ENCODE measurements at regions not wholly inside any gene's neighbourhood (a gene's known extent, or its start where the extent isn't known, plus 50 kb on each side); places are given as distances from the start of the nearest gene placed in this dataset.

DNA sequence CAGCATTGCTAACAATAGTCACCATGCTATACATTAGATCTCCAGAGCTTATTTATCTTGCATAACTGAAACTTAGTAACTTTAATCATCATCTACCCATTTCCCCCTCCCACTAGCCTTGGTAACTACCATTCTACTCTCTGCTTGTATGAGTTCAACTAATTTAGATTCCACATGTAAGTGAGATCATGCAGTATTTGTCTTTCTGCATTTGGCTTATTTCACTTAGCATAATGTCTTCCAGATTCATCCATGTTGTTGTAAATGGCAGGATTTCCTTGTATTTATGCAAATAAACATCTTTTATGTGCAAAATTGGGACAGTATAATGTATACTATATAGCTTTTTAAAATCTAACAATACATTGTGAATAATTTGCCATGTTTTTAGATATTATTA, 66.0 kb upstream of the ZBED5 start (continued):
- TF ChIP-seq, protein P1, sequence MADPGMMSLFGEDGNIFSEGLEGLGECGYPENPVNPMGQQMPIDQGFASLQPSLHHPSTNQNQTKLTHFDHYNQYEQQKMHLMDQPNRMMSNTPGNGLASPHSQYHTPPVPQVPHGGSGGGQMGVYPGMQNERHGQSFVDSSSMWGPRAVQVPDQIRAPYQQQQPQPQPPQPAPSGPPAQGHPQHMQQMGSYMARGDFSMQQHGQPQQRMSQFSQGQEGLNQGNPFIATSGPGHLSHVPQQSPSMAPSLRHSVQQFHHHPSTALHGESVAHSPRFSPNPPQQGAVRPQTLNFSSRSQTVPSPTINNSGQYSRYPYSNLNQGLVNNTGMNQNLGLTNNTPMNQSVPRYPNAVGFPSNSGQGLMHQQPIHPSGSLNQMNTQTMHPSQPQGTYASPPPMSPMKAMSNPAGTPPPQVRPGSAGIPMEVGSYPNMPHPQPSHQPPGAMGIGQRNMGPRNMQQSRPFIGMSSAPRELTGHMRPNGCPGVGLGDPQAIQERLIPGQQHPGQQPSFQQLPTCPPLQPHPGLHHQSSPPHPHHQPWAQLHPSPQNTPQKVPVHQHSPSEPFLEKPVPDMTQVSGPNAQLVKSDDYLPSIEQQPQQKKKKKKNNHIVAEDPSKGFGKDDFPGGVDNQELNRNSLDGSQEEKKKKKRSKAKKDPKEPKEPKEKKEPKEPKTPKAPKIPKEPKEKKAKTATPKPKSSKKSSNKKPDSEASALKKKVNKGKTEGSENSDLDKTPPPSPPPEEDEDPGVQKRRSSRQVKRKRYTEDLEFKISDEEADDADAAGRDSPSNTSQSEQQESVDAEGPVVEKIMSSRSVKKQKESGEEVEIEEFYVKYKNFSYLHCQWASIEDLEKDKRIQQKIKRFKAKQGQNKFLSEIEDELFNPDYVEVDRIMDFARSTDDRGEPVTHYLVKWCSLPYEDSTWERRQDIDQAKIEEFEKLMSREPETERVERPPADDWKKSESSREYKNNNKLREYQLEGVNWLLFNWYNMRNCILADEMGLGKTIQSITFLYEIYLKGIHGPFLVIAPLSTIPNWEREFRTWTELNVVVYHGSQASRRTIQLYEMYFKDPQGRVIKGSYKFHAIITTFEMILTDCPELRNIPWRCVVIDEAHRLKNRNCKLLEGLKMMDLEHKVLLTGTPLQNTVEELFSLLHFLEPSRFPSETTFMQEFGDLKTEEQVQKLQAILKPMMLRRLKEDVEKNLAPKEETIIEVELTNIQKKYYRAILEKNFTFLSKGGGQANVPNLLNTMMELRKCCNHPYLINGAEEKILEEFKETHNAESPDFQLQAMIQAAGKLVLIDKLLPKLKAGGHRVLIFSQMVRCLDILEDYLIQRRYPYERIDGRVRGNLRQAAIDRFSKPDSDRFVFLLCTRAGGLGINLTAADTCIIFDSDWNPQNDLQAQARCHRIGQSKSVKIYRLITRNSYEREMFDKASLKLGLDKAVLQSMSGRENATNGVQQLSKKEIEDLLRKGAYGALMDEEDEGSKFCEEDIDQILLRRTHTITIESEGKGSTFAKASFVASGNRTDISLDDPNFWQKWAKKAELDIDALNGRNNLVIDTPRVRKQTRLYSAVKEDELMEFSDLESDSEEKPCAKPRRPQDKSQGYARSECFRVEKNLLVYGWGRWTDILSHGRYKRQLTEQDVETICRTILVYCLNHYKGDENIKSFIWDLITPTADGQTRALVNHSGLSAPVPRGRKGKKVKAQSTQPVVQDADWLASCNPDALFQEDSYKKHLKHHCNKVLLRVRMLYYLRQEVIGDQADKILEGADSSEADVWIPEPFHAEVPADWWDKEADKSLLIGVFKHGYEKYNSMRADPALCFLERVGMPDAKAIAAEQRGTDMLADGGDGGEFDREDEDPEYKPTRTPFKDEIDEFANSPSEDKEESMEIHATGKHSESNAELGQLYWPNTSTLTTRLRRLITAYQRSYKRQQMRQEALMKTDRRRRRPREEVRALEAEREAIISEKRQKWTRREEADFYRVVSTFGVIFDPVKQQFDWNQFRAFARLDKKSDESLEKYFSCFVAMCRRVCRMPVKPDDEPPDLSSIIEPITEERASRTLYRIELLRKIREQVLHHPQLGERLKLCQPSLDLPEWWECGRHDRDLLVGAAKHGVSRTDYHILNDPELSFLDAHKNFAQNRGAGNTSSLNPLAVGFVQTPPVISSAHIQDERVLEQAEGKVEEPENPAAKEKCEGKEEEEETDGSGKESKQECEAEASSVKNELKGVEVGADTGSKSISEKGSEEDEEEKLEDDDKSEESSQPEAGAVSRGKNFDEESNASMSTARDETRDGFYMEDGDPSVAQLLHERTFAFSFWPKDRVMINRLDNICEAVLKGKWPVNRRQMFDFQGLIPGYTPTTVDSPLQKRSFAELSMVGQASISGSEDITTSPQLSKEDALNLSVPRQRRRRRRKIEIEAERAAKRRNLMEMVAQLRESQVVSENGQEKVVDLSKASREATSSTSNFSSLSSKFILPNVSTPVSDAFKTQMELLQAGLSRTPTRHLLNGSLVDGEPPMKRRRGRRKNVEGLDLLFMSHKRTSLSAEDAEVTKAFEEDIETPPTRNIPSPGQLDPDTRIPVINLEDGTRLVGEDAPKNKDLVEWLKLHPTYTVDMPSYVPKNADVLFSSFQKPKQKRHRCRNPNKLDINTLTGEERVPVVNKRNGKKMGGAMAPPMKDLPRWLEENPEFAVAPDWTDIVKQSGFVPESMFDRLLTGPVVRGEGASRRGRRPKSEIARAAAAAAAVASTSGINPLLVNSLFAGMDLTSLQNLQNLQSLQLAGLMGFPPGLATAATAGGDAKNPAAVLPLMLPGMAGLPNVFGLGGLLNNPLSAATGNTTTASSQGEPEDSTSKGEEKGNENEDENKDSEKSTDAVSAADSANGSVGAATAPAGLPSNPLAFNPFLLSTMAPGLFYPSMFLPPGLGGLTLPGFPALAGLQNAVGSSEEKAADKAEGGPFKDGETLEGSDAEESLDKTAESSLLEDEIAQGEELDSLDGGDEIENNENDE (IDR thresholded peaks at IDR 0.05; ENCODE audit: insufficient replicate concordance, low read length): no peak
- TF ChIP-seq TAF1 (IDR thresholded peaks at IDR 0.05; ENCODE audit: low read depth, low read length) (no peak), CTBP2 (IDR thresholded peaks at IDR 0.05; ENCODE audit: borderline replicate concordance, insufficient read depth, insufficient read length, low read length) (no peak), JUN (IDR thresholded peaks at IDR 0.05; ENCODE audit: low read depth, low read length) (no peak), EGR1 (IDR thresholded peaks at IDR 0.05; ENCODE audit: borderline replicate concordance, low read depth, low read length) (no peak), E2F6 (IDR thresholded peaks at IDR 0.05) (no peak), BRCA1 (IDR thresholded peaks at IDR 0.05; ENCODE audit: low read depth, low read length) (no peak), POLR2A (IDR thresholded peaks at IDR 0.05; ENCODE audit: control extremely low read depth in 1 of 2, low read depth in 2 of 2, low read length in 2 of 2) (no peak), CHD2 (IDR thresholded peaks at IDR 0.05; ENCODE audit: low read length) (no peak), BCL11A (IDR thresholded peaks at IDR 0.05; ENCODE audit: low read depth in 2 of 2, low read length in 2 of 2) (no peak), TBP (IDR thresholded peaks at IDR 0.05; ENCODE audit: low read depth, low read length) (no peak), CREB1 (IDR thresholded peaks at IDR 0.05) (no peak), GABPA (IDR thresholded peaks at IDR 0.05; ENCODE audit: borderline replicate concordance, insufficient read depth, low read length) (no peak)

Data from H1 (cell line).